HuH-7 (cell line): ENCODE measurements at regions not wholly inside any gene's neighbourhood (a gene's known extent, or its start where the extent isn't known, plus 50 kb on each side); places are given as distances from the start of the nearest gene placed in this dataset.
"Not testable (repeated sequence)": the region's sequence is repeated elsewhere in the genome, so short reads cannot be mapped to it uniquely, and the experiment has no call there.

ENCODE experiments used
- DNase-seq: peaks from one replicate; pipeline ENCODE4 v3.0.0; 2011; ENCODE audit warnings: low spot score

- no peak for DNase-seq
Observed at GRCh38 chr3:112765531-112765930, 81.1 kb downstream of the CD200R1L start.

- no peak for DNase-seq
Observed at GRCh38 chr3:112763258-112763657, 83.4 kb downstream of the CD200R1L start.

GRCh38 chr3:112761062-112761638, 85.5 kb downstream of the CD200R1L start:
- DNase-seq = no peak

GRCh38 chr3:112759681-112760080, 87.0 kb downstream of the CD200R1L start:
- no peak for DNase-seq

GRCh38 chr3:112759210-112759609, 87.5 kb downstream of the CD200R1L start:
- DNase-seq = no peak

- no peak for DNase-seq
Observed at GRCh38 chr3:112757197-112757596, 89.5 kb downstream of the CD200R1L start.

GRCh38 chr3:112755845-112756613, 90.6 kb downstream of the CD200R1L start:
- DNase-seq = no peak

- not testable (repeated sequence) for DNase-seq
Observed at GRCh38 chr3:112755046-112755445, 91.6 kb downstream of the CD200R1L start.

GRCh38 chr3:112751564-112752512, 94.8 kb downstream of the CD200R1L start:
- no peak for DNase-seq

GRCh38 chr3:112751061-112751460, 95.6 kb downstream of the CD200R1L start:
- no peak for DNase-seq

GRCh38 chr3:112747624-112748023, 99.0 kb downstream of the CD200R1L start:
- no peak for DNase-seq

- no peak for DNase-seq
Observed at GRCh38 chr3:112746675-112747280, 99.9 kb downstream of the CD200R1L start.

- DNase-seq = no peak
Observed at GRCh38 chr3:112745567-112746248, 101.0 kb downstream of the CD200R1L start.

- DNase-seq = no peak
Observed at GRCh38 chr3:112744825-112745566, 101.7 kb downstream of the CD200R1L start.

GRCh38 chr3:112744106-112744505, 102.6 kb downstream of the CD200R1L start:
- no peak for DNase-seq

GRCh38 chr3:112742934-112743333, 102.0 kb upstream of the CCDC80 start:
- DNase-seq = no peak

- no peak for DNase-seq
Observed at GRCh38 chr3:112741983-112742382, 101.0 kb upstream of the CCDC80 start.

- no peak for DNase-seq
Observed at GRCh38 chr3:112740835-112741234, 99.9 kb upstream of the CCDC80 start.

GRCh38 chr3:112739252-112739965, 98.5 kb upstream of the CCDC80 start:
- no peak for DNase-seq

- no peak for DNase-seq
Observed at GRCh38 chr3:112738366-112738765, 97.4 kb upstream of the CCDC80 start.
